ENCODE measurements at regions not wholly inside any gene's neighbourhood (a gene's known extent, or its start where the extent isn't known, plus 50 kb on each side); places are given as distances from the start of the nearest gene placed in this dataset.

GRCh38 chr3:137219801-137220445, 262.1 kb downstream of the IL20RB start:
- no peaks in the 10 kb centered on the region for H3K27me3 ChIP-seq (ENCODE audit: control insufficient read depth, insufficient read depth, low read length)
- no peak overlapping the region for H3K4me3 ChIP-seq (ENCODE audit: low read length)
- no peaks in the 10 kb centered on the region for H3K4me1 ChIP-seq (ENCODE audit: control insufficient read depth, insufficient read depth, low read length)
- no peak overlapping the region for H3K9ac ChIP-seq (ENCODE audit: low read length)
- no peak overlapping the region for H3K27ac ChIP-seq (ENCODE audit: low read depth, low read length)
- H3K36me3 ChIP-seq (ENCODE audit: control insufficient read depth, insufficient read depth, low read length) = no peaks in the 10 kb centered on the region

GRCh38 chr3:137222736-137223225, 265.0 kb downstream of the IL20RB start:
- H3K36me3 ChIP-seq (ENCODE audit: control insufficient read depth, insufficient read depth, low read length) = no peaks in the 10 kb centered on the region
- no peak overlapping the region for H3K9ac ChIP-seq (ENCODE audit: low read length)
- no peak overlapping the region for H3K27ac ChIP-seq (ENCODE audit: low read depth, low read length)
- no peak overlapping the region for H3K4me3 ChIP-seq (ENCODE audit: low read length)
- no peaks in the 10 kb centered on the region for H3K4me1 ChIP-seq (ENCODE audit: control insufficient read depth, insufficient read depth, low read length)
- H3K27me3 ChIP-seq (ENCODE audit: control insufficient read depth, insufficient read depth, low read length) = no peaks in the 10 kb centered on the region

DNA sequence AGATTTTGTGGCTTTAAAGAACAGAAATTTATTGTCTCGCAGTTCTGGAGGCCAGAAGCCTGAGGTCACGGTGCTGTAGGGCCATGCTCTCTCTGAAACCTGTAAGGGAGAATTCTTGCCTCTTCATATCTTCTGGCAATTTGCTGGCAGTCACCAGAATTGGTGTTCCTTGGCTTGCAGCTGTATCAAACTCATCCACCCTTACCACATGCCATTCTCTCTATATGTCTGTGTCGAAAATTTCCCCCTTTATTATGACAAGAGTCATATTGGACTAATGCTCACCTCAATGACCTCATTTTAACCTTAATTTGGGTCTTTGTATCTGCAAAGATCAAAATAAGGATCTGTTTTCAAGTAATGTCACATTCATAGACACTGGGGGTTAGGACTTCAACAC, 266.7 kb downstream of the IL20RB start:
- no peak overlapping the region for H3K4me3 ChIP-seq (ENCODE audit: low read length)
- no peaks in the 10 kb centered on the region for H3K27me3 ChIP-seq (ENCODE audit: control insufficient read depth, insufficient read depth, low read length)
- H3K4me1 ChIP-seq (ENCODE audit: control insufficient read depth, insufficient read depth, low read length) = no peaks in the 10 kb centered on the region
- H3K27ac ChIP-seq (ENCODE audit: low read depth, low read length) = no peak overlapping the region
- no peak overlapping the region for H3K9ac ChIP-seq (ENCODE audit: low read length)
- H3K36me3 ChIP-seq (ENCODE audit: control insufficient read depth, insufficient read depth, low read length) = no peaks in the 10 kb centered on the region

GRCh38 chr3:137242836-137243400, 285.1 kb downstream of the IL20RB start:
- H3K4me1 ChIP-seq (ENCODE audit: control insufficient read depth, insufficient read depth, low read length) = no peaks in the 10 kb centered on the region
- no peak overlapping the region for H3K27ac ChIP-seq (ENCODE audit: low read depth, low read length)
- H3K36me3 ChIP-seq (ENCODE audit: control insufficient read depth, insufficient read depth, low read length) = no peaks in the 10 kb centered on the region
- H3K27me3 ChIP-seq (ENCODE audit: control insufficient read depth, insufficient read depth, low read length) = no peaks in the 10 kb centered on the region
- no peak overlapping the region for H3K4me3 ChIP-seq (ENCODE audit: low read length)
- no peak overlapping the region for H3K9ac ChIP-seq (ENCODE audit: low read length)

DNA sequence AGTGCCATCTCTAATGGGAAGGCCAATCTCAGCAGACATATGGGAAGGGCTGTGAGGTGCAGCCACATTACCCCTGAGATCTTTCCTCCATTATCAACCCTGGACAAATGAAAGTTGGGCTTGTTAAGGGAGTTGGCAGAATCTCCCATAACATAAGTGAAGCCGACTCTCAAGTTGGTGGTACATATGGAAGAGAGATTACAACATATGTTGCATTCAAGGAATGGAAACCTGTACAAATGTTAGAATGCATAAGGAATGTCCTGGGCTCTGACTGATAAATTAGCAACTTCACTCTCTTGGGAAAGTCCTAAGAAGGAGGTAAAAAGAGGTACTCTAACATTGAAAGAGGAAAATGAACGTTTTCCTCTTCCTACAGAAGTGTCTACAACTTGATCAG, 288.7 kb downstream of the IL20RB start:
- Histone ChIP-seq H3K36me3 (ENCODE audit: control insufficient read depth, insufficient read depth, low read length) (no peaks in the 10 kb centered on the region), H3K27me3 (ENCODE audit: control insufficient read depth, insufficient read depth, low read length) (no peaks in the 10 kb centered on the region), H3K4me3 (ENCODE audit: low read length) (no peak overlapping the region), H3K4me1 (ENCODE audit: control insufficient read depth, insufficient read depth, low read length) (no peaks in the 10 kb centered on the region), H3K27ac (ENCODE audit: low read depth, low read length) (no peak overlapping the region), H3K9ac (ENCODE audit: low read length) (no peak overlapping the region)

GRCh38 chr3:137249311-137249940, 291.6 kb downstream of the IL20RB start:
- H3K4me1 ChIP-seq (ENCODE audit: control insufficient read depth, insufficient read depth, low read length) = no peaks in the 10 kb centered on the region
- H3K9ac ChIP-seq (ENCODE audit: low read length) = no peak overlapping the region
- no peaks in the 10 kb centered on the region for H3K36me3 ChIP-seq (ENCODE audit: control insufficient read depth, insufficient read depth, low read length)
- no peak overlapping the region for H3K27ac ChIP-seq (ENCODE audit: low read depth, low read length)
- no peaks in the 10 kb centered on the region for H3K27me3 ChIP-seq (ENCODE audit: control insufficient read depth, insufficient read depth, low read length)
- H3K4me3 ChIP-seq (ENCODE audit: low read length) = no peak overlapping the region

GRCh38 chr3:137259089-137259488, 301.3 kb downstream of the IL20RB start:
- H3K36me3 ChIP-seq (ENCODE audit: control insufficient read depth, insufficient read depth, low read length) = no peaks in the 10 kb centered on the region
- no peaks in the 10 kb centered on the region for H3K27me3 ChIP-seq (ENCODE audit: control insufficient read depth, insufficient read depth, low read length)
- no peak overlapping the region for H3K27ac ChIP-seq (ENCODE audit: low read depth, low read length)
- no peak overlapping the region for H3K9ac ChIP-seq (ENCODE audit: low read length)
- H3K4me3 ChIP-seq (ENCODE audit: low read length) = no peak overlapping the region
- H3K4me1 ChIP-seq (ENCODE audit: control insufficient read depth, insufficient read depth, low read length) = no peaks in the 10 kb centered on the region

- H3K27ac ChIP-seq (ENCODE audit: low read depth, low read length) = no peak overlapping the region
- no peaks in the 10 kb centered on the region for H3K27me3 ChIP-seq (ENCODE audit: control insufficient read depth, insufficient read depth, low read length)
- no peak overlapping the region for H3K9ac ChIP-seq (ENCODE audit: low read length)
- H3K4me1 ChIP-seq (ENCODE audit: control insufficient read depth, insufficient read depth, low read length) = no peaks in the 10 kb centered on the region
- H3K4me3 ChIP-seq (ENCODE audit: low read length) = no peak overlapping the region
- H3K36me3 ChIP-seq (ENCODE audit: control insufficient read depth, insufficient read depth, low read length) = no peaks in the 10 kb centered on the region
Measured at GRCh38 chr3:137259701-137260100, 301.9 kb downstream of the IL20RB start.

GRCh38 chr3:137264071-137264820, 306.5 kb downstream of the IL20RB start:
- no peaks in the 10 kb centered on the region for H3K36me3 ChIP-seq (ENCODE audit: control insufficient read depth, insufficient read depth, low read length)
- H3K4me3 ChIP-seq (ENCODE audit: low read length) = no peak overlapping the region
- H3K9ac ChIP-seq (ENCODE audit: low read length) = no peak overlapping the region
- no peak overlapping the region for H3K27ac ChIP-seq (ENCODE audit: low read depth, low read length)
- H3K4me1 ChIP-seq (ENCODE audit: control insufficient read depth, insufficient read depth, low read length) = no peaks in the 10 kb centered on the region
- H3K27me3 ChIP-seq (ENCODE audit: control insufficient read depth, insufficient read depth, low read length) = no peaks in the 10 kb centered on the region

DNA sequence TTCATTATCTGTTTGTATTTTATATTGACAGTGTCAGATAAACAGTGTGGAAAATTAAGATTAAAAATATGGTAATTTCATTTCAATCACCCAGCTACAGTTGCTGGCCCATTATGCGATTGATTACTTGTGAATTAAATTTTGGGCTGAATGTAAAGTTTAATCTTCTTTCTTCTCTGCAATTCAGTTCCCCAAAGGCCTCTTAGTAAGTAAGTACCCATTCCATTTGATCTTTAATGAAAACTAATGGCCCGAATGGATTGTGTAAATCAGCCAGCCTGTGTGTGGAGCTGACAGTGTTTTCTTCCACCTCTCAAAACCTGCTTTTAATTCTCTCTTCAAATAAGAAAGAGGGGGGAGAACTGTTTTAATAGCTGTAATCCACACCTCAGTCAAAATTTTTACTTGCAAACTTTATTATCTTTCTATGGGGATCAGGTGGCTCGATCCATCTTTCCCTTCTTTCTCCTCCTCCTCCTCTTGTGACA, 307.1 kb downstream of the IL20RB start:
- no peaks in the 10 kb centered on the region for H3K27me3 ChIP-seq (ENCODE audit: control insufficient read depth, insufficient read depth, low read length)
- H3K36me3 ChIP-seq (ENCODE audit: control insufficient read depth, insufficient read depth, low read length) = no peaks in the 10 kb centered on the region
- H3K4me3 ChIP-seq (ENCODE audit: low read length) = no peak overlapping the region
- no peaks in the 10 kb centered on the region for H3K4me1 ChIP-seq (ENCODE audit: control insufficient read depth, insufficient read depth, low read length)
- no peak overlapping the region for H3K9ac ChIP-seq (ENCODE audit: low read length)
- H3K27ac ChIP-seq (ENCODE audit: low read depth, low read length) = no peak overlapping the region

DNA sequence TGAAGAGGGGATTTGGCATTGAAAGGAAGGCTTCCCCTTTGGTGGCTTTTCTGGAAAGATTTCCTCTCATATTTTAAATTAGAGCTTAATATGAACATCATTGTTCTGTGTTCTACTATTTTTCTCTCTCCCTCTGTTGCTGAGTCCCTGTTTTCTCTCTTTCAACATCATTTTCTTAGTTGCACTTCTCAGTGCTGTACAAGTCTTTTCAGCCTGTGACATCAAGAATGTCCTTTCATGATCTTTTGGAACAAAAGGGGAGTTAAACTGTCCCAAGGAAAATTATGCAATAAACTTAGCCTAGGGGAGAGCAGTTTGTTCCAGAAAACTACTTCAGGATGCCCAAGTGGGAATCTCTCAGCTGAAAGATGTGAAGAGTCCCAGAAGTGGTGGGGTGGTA, 325.1 kb downstream of the IL20RB start:
- H3K27ac ChIP-seq (ENCODE audit: low read depth, low read length) = no peak overlapping the region
- H3K27me3 ChIP-seq (ENCODE audit: control insufficient read depth, insufficient read depth, low read length) = no peaks in the 10 kb centered on the region
- H3K4me1 ChIP-seq (ENCODE audit: control insufficient read depth, insufficient read depth, low read length) = no peaks in the 10 kb centered on the region
- H3K4me3 ChIP-seq (ENCODE audit: low read length) = no peak overlapping the region
- no peak overlapping the region for H3K9ac ChIP-seq (ENCODE audit: low read length)
- no peaks in the 10 kb centered on the region for H3K36me3 ChIP-seq (ENCODE audit: control insufficient read depth, insufficient read depth, low read length)

GRCh38 chr3:137285924-137286323, 328.1 kb downstream of the IL20RB start:
- no peaks in the 10 kb centered on the region for H3K4me1 ChIP-seq (ENCODE audit: control insufficient read depth, insufficient read depth, low read length)
- no peak overlapping the region for H3K9ac ChIP-seq (ENCODE audit: low read length)
- H3K4me3 ChIP-seq (ENCODE audit: low read length) = no peak overlapping the region
- no peaks in the 10 kb centered on the region for H3K27me3 ChIP-seq (ENCODE audit: control insufficient read depth, insufficient read depth, low read length)
- H3K27ac ChIP-seq (ENCODE audit: low read depth, low read length) = no peak overlapping the region
- H3K36me3 ChIP-seq (ENCODE audit: control insufficient read depth, insufficient read depth, low read length) = no peaks in the 10 kb centered on the region
